ENCODE measurements at regions not wholly inside any gene's neighbourhood (a gene's known extent, or its start where the extent isn't known, plus 50 kb on each side); places are given as distances from the start of the nearest gene placed in this dataset.

DNA sequence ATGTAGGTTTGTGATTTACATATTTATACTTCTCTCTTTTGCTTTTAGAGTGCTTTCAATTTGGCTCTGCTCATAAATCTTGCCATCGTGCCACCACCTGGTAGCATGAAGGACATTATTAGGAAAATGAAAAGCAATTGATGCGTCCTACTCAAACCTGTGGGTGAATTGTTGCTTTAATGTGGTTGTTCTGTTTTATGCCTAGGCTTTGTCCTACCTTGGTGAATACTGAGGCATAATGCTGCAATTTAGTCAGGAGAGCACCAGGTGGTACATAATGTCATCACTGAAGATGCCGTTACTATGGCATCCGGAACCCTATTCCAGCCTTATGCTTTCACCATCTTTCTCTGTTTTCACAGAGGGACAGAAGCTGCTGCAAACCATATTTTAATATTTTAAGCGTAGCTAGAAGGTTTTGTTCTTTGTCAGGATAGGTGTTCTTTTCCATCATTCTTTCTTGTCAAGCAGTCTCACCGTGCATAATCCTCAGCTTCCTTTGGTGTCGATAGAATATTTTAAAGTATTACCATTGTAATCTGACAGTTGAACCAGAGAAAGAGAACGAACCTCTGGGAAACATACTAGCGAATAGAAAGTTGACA lies 68.5 kb upstream of the PKP2 start:
- no peak overlapping the region for H3K4me3 ChIP-seq (replicated peaks in 1 of 3; ENCODE audit: insufficient read depth in 1 of 3, low read depth in 2 of 3, low read length in 3 of 3)
- intact Hi-C loops (cut with micrococcal nuclease; ENCODE audit: unreplicated experiment), result no loop called here
- DNase-seq (ENCODE audit: low spot score), result no peak
- no peak for ATAC-seq
- H3K9me3 ChIP-seq (ENCODE audit: low read length), result no peaks in the 10 kb centered on the region
- H3K4me2 ChIP-seq (ENCODE audit: low read depth, low read length), result no peak overlapping the region
- no peak overlapping the region for H2AFZ ChIP-seq (ENCODE audit: low read length)
- no peak overlapping the region for H3K27ac ChIP-seq (ENCODE audit: extremely low read length, insufficient read depth, low read length)
- no peaks in the 10 kb centered on the region for H3K4me1 ChIP-seq (ENCODE audit: insufficient read depth, low read length)
- H3K36me3 ChIP-seq (replicated peaks in 1 of 2; ENCODE audit: control insufficient read depth in 1 of 2, insufficient read depth in 2 of 2, low read length in 2 of 2), result no peaks in the 10 kb centered on the region
- no peak for FAIRE-seq
- BruUV-seq (replicated peaks), result no TSS peak
- POLR2A ChIA-PET, result no interaction called here
- H3K27me3 ChIP-seq (ENCODE audit: control insufficient read depth in 1 of 2, insufficient read depth in 2 of 2, low read length in 2 of 2), result no peaks in the 10 kb centered on the region
- in situ Hi-C loops (cut with HindIII; ENCODE audit: extremely low pct_ligation_motif_present, low pct_unique_long_range_greater_than_20kb), result no loop called here
- 30% methylated on average over 9 of the region's 9 CpGs for WGBS (ENCODE audit: low lambda C conversion rate)
- H4K20me1 ChIP-seq (ENCODE audit: insufficient read depth, low read length), result no peaks in the 10 kb centered on the region
- no peak overlapping the region for H3K9ac ChIP-seq (ENCODE audit: insufficient read depth, low read depth, low read length)
- TF ChIP-seq FOSL2 (CRISPR knock-in tag; IDR thresholded peaks at IDR 0.05) (no peak), SMAD3 (CRISPR knock-in tag; IDR thresholded peaks at IDR 0.05) (no peak), ZBTB1 (CRISPR knock-in tag; IDR thresholded peaks at IDR 0.05; ENCODE audit: borderline replicate concordance) (no peak), HIC2 (CRISPR knock-in tag; IDR thresholded peaks at IDR 0.05; ENCODE audit: low read depth) (no peak), ZFY (CRISPR knock-in tag; IDR thresholded peaks at IDR 0.05) (no peak), TFDP2 (CRISPR knock-in tag; IDR thresholded peaks at IDR 0.05) (no peak), ZMYM4 (CRISPR knock-in tag; IDR thresholded peaks at IDR 0.05) (no peak)
- TF ChIP-seq, protein P1, sequence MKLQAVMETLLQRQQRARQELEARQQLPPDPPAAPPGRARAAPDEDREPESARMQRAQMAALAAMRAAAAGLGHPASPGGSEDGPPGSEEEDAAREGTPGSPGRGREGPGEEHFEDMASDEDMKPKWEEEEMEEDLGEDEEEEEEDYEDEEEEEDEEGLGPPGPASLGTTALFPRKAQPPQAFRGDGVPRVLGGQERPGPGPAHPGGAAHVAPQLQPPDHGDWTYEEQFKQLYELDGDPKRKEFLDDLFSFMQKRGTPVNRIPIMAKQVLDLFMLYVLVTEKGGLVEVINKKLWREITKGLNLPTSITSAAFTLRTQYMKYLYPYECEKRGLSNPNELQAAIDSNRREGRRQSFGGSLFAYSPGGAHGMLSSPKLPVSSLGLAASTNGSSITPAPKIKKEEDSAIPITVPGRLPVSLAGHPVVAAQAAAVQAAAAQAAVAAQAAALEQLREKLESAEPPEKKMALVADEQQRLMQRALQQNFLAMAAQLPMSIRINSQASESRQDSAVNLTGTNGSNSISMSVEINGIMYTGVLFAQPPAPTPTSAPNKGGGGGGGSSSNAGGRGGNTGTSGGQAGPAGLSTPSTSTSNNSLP (IDR thresholded peaks at IDR 0.05; ENCODE audit: low read depth, low read length), result no peak
- no peaks in the 10 kb centered on the region for H3K79me2 ChIP-seq (ENCODE audit: insufficient read depth, low read length)
- CTCF ChIA-PET (ENCODE audit: low intra/inter-chr PET ratio, low total read pairs), result no interaction called here
